ENCODE measurements at regions not wholly inside any gene's neighbourhood (a gene's known extent, or its start where the extent isn't known, plus 50 kb on each side); places are given as distances from the start of the nearest gene placed in this dataset.

DNA sequence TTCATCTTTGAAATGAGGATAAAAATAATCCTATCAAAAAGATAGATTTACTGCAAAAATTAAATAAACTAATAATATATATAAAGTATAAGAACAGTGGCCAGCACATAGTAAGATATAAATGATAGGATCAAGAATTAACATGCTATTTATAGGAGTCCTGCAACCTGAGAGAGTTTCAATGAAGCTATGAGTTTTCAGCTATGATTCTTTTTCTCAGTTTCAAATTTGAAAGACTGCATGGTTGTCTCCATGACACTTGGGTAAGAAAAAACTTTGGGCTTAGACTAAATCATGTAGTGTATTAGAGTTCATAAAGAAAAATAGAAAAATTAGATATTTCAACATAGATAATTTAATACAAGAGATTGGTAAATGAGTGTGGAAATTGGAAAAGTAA lies 817.8 kb upstream of the KIF2B start:
- TF ChIP-seq, protein P1, sequence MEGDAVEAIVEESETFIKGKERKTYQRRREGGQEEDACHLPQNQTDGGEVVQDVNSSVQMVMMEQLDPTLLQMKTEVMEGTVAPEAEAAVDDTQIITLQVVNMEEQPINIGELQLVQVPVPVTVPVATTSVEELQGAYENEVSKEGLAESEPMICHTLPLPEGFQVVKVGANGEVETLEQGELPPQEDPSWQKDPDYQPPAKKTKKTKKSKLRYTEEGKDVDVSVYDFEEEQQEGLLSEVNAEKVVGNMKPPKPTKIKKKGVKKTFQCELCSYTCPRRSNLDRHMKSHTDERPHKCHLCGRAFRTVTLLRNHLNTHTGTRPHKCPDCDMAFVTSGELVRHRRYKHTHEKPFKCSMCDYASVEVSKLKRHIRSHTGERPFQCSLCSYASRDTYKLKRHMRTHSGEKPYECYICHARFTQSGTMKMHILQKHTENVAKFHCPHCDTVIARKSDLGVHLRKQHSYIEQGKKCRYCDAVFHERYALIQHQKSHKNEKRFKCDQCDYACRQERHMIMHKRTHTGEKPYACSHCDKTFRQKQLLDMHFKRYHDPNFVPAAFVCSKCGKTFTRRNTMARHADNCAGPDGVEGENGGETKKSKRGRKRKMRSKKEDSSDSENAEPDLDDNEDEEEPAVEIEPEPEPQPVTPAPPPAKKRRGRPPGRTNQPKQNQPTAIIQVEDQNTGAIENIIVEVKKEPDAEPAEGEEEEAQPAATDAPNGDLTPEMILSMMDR (IDR thresholded peaks at IDR 0.05; ENCODE audit: unreplicated experiment), result no peak
- Mint-ChIP-seq H3K27ac (no peak overlapping the region), H3K9me3 (peaks cover 19% of the 10 kb centered on the region), H3K36me3 (no peaks in the 10 kb centered on the region), H3K4me3 (no peak overlapping the region), H3K27me3 (ENCODE audit: low read depth) (peaks cover 2% of the 10 kb centered on the region), H3K4me1 (no peaks in the 10 kb centered on the region)
- DNase-seq (ENCODE audit: low spot score in 2 of 2, unreplicated experiment in 2 of 2), result no peak

DNA sequence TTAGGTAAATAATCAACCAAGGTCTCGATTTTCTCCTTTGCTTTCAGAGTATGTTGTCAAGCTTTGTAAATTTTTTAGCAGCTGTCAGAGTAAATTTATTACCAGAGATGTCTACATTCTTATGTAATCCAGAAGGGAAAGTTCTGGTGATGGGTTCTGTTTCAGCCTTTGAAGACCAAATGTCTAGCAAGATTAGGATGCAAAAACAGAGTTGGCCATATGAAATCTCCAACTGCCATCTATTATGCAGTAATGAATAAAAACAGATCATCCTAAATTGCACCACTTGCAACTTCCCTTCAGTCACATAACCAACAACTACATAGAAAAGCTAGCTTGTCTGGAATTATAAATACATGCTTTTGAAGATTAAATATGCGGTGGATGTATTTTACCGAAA lies 826.8 kb upstream of the KIF2B start:
- no peak for DNase-seq (ENCODE audit: low spot score in 2 of 2, unreplicated experiment in 2 of 2)
- Mint-ChIP-seq H3K4me1 (no peaks in the 10 kb centered on the region), H3K36me3 (no peaks in the 10 kb centered on the region), H3K27ac (no peak overlapping the region), H3K27me3 (ENCODE audit: low read depth) (no peaks in the 10 kb centered on the region), H3K4me3 (no peak overlapping the region), H3K9me3 (peaks cover 28% of the 10 kb centered on the region)
- TF ChIP-seq, protein P1 (IDR thresholded peaks at IDR 0.05; ENCODE audit: unreplicated experiment), result no peak

DNA sequence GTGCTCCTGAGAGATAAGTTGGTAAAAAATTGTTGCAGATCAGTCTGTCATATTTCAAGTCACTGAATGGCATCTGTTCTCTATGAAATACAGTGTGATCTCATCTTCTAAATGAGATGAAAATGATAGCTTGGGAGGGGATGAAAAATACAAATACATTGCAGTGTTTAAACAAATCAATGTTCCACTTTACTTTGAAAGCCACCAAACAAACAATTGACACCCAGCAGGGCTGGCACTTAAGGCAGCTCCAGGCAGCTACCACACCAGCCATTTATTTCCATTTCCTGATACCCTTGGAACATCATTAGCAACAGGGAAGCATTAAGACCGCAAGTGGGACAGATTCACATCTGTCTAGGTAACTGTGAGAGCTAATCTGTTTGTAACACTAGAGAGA lies 827.6 kb upstream of the KIF2B start:
- Mint-ChIP-seq H3K27ac (no peak overlapping the region), H3K36me3 (no peaks in the 10 kb centered on the region), H3K4me1 (no peaks in the 10 kb centered on the region), H3K4me3 (no peak overlapping the region), H3K9me3 (peaks cover 22% of the 10 kb centered on the region), H3K27me3 (ENCODE audit: low read depth) (no peaks in the 10 kb centered on the region)
- TF ChIP-seq, protein P1 (IDR thresholded peaks at IDR 0.05; ENCODE audit: unreplicated experiment), result no peak
- no peak for DNase-seq (ENCODE audit: low spot score in 2 of 2, unreplicated experiment in 2 of 2)

DNA sequence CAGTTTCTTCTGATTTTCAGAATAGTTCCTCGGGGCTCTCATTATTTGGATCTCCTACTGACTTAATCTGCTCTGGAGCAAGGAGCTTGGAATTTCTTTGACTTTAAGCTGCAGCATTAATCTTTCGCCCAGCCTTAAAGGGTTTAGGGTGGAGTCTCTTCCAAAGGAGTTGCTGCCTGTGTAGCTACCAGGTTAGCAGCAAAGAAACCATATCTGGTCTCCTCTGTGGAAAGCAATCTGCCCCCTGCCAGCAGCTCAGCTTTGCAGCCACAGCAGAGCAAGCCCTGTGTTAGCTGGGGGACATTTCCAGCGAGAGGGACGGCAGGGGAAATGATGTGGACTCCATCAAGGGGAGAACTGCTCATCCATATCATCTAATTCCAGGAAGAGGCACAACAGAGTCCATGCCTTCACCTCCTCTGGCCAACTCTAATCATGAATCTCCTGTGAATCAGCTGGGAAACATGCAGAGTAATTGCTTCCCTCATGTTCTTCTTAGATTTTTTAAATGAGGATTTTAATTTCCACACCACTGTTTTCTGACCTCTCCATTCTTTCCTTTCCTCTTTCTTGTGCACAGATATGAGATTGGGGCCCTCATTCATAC lies 827.6 kb upstream of the CA10 start:
- H3K4me3 Mint-ChIP-seq, result no peak overlapping the region
- H3K27ac Mint-ChIP-seq, result no peak overlapping the region
- peaks cover 15% of the 10 kb centered on the region for H3K27me3 Mint-ChIP-seq (ENCODE audit: low read depth)
- TF ChIP-seq, protein P1 (IDR thresholded peaks at IDR 0.05; ENCODE audit: unreplicated experiment), result no peak
- H3K36me3 Mint-ChIP-seq, result no peaks in the 10 kb centered on the region
- H3K4me1 Mint-ChIP-seq, result peaks cover 7% of the 10 kb centered on the region
- H3K9me3 Mint-ChIP-seq, result no peaks in the 10 kb centered on the region
- no peak for DNase-seq (ENCODE audit: low spot score in 2 of 2, unreplicated experiment in 2 of 2)

DNA sequence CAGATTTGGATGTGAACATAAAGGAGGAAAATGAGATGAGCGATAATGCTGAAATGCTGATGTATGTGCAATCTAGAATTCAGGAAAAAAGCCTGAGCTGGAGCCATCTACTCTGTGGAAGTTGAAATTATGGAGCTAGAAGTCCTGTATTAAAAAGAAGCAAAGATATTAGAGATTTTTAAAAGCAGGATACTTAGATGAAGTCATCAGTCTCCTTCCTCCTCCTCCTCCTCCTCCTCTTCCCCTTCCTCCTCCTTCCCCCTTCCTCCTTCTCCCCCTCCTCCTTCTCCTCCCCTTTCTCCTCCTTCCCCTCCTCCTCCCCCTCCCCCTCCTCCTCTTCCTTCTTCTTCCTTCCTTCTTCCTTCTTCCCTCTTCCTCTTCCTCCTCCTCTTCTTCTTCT lies 823.8 kb upstream of the CA10 start:
- Mint-ChIP-seq H3K27me3 (ENCODE audit: low read depth) (peaks cover 19% of the 10 kb centered on the region), H3K36me3 (no peaks in the 10 kb centered on the region), H3K27ac (no peak overlapping the region), H3K9me3 (no peaks in the 10 kb centered on the region), H3K4me1 (peaks cover 7% of the 10 kb centered on the region), H3K4me3 (no peak overlapping the region)
- no peak for DNase-seq (ENCODE audit: low spot score in 2 of 2, unreplicated experiment in 2 of 2)
- TF ChIP-seq, protein P1 (IDR thresholded peaks at IDR 0.05; ENCODE audit: unreplicated experiment), result no peak

DNA sequence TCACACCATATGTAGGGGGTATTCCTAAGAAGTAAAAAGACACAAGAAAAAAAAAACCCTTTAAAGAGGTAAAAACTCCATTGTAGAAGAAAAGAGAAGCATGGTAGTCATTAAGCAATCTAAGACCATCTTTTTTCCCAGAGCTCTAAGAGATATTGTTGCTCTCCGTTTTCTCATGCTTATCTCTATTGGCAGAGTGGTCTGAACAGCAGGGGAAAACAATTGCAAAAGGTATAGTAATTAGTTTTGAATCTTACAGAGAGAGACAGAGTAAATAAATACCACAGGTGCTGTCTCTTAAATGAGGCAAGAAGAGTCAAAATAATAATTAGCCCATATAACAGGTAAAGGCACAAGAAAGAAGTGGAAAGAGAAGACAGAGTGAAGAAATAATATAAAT lies 821.4 kb upstream of the CA10 start:
- no peaks in the 10 kb centered on the region for H3K36me3 Mint-ChIP-seq
- H3K4me1 Mint-ChIP-seq, result no peaks in the 10 kb centered on the region
- peaks cover 19% of the 10 kb centered on the region for H3K27me3 Mint-ChIP-seq (ENCODE audit: low read depth)
- H3K27ac Mint-ChIP-seq, result no peak overlapping the region
- no peaks in the 10 kb centered on the region for H3K9me3 Mint-ChIP-seq
- no peak overlapping the region for H3K4me3 Mint-ChIP-seq
- no peak for DNase-seq (ENCODE audit: low spot score in 2 of 2, unreplicated experiment in 2 of 2)
- TF ChIP-seq, protein P1 (IDR thresholded peaks at IDR 0.05; ENCODE audit: unreplicated experiment), result no peak

Data from mesothelial cell of epicardium (in vitro differentiated cells).